ENCODE measurements at regions not wholly inside any gene's neighbourhood (a gene's known extent, or its start where the extent isn't known, plus 50 kb on each side); places are given as distances from the start of the nearest gene placed in this dataset.

DNA sequence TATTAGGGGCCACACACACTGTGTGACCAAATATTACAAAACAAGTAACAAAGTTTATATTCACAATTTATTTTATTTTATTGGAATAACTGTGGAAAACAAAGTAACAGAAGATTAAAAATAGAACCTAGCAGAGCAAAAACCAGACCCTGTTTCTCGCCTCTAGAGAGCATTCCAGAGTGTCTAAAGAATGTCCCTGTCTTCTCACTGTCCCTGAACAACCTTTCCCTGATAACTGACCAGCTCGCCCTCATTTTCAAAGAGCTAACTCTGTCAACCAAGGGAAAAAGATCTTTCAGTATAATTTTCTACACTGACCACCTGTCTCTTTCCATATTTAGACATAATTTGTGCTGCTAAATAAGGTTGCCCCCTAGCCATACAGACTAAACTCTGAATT, 646.9 kb downstream of the USP25 start:
- no peaks in the 10 kb centered on the region for H3K36me3 Mint-ChIP-seq
- 79% methylated on average over 2 of the region's 2 CpGs for WGBS (ENCODE audit: insufficient coverage)
- ChIA-PET CTCF (no interaction called here), POLR2A (no interaction called here)
- Histone ChIP-seq H3K4me1 (ENCODE audit: control insufficient read depth in 1 of 2, extremely low read depth in 1 of 2, insufficient read depth in 2 of 2, low read length in 2 of 2) (no peaks in the 10 kb centered on the region), H3K27me3 (replicated peaks in 1 of 2; ENCODE audit: control insufficient read depth in 2 of 2, extremely low read depth in 1 of 2, insufficient read depth in 2 of 2, low read length in 1 of 2) (no peaks in the 10 kb centered on the region), H3K9me3 (no peaks in the 10 kb centered on the region), H3K4me3 (ENCODE audit: control insufficient read depth in 1 of 2, extremely low read depth in 1 of 2, low read length in 1 of 2) (no peak overlapping the region), H3K27ac (ENCODE audit: low read length) (no peak overlapping the region), H3K36me3 (ENCODE audit: control insufficient read depth in 2 of 2, extremely low read depth in 1 of 2, insufficient read depth in 1 of 2, low read length in 1 of 2) (no peaks in the 10 kb centered on the region)
- H3K4me1 Mint-ChIP-seq = no peaks in the 10 kb centered on the region
- no peak overlapping the region for H3K27ac Mint-ChIP-seq
- DNase-seq (no peak), ATAC-seq (replicated peaks in 1 of 4) (no peak)
- H3K9me3 Mint-ChIP-seq = no peaks in the 10 kb centered on the region
- no peaks in the 10 kb centered on the region for H3K27me3 Mint-ChIP-seq
- no peak overlapping the region for H3K4me3 Mint-ChIP-seq

GRCh38 chr21:16377120-16377658, 647.4 kb downstream of the USP25 start:
- Histone ChIP-seq H3K4me1 (ENCODE audit: control insufficient read depth in 1 of 2, extremely low read depth in 1 of 2, insufficient read depth in 2 of 2, low read length in 2 of 2) (no peaks in the 10 kb centered on the region), H3K4me3 (ENCODE audit: control insufficient read depth in 1 of 2, extremely low read depth in 1 of 2, low read length in 1 of 2) (no peak overlapping the region), H3K27ac (ENCODE audit: low read length) (no peak overlapping the region), H3K36me3 (ENCODE audit: control insufficient read depth in 2 of 2, extremely low read depth in 1 of 2, insufficient read depth in 1 of 2, low read length in 1 of 2) (no peaks in the 10 kb centered on the region), H3K27me3 (replicated peaks in 1 of 2; ENCODE audit: control insufficient read depth in 2 of 2, extremely low read depth in 1 of 2, insufficient read depth in 2 of 2, low read length in 1 of 2) (no peaks in the 10 kb centered on the region), H3K9me3 (no peaks in the 10 kb centered on the region)
- Mint-ChIP-seq H3K4me1 (no peaks in the 10 kb centered on the region), H3K27ac (no peak overlapping the region), H3K4me3 (no peak overlapping the region), H3K36me3 (no peaks in the 10 kb centered on the region), H3K9me3 (no peaks in the 10 kb centered on the region), H3K27me3 (no peaks in the 10 kb centered on the region)
- DNase-seq = no peak
- POLR2A ChIA-PET = no interaction called here
- CTCF ChIA-PET = no interaction called here
- 72% methylated on average over 3 of the region's 6 CpGs for WGBS (ENCODE audit: insufficient coverage)
- no peak for ATAC-seq (replicated peaks in 1 of 4)

DNA sequence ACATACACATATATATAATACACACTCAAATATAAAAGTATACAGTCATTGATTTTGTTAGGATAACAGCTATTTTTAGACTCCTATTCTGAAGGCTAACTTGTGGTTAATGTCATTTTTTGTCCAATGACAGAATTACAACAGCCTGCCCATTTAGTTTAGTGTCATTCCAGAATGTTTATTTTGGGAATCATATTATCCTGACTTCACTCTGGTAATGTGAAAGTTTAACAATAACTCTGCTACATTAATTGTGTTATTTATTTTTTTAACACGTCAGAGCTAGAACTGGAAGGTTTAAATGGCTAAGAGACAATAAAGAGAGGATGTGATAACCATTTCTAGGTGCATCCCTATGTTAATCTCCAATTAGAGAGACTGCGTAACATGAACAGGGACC, 648.1 kb downstream of the USP25 start:
- DNase-seq (no peak), ATAC-seq (replicated peaks in 1 of 4) (no peak)
- CTCF ChIA-PET = no interaction called here
- H3K9me3 ChIP-seq = no peaks in the 10 kb centered on the region
- H3K36me3 Mint-ChIP-seq = no peaks in the 10 kb centered on the region
- H3K36me3 ChIP-seq (ENCODE audit: control insufficient read depth in 2 of 2, extremely low read depth in 1 of 2, insufficient read depth in 1 of 2, low read length in 1 of 2) = no peaks in the 10 kb centered on the region
- H3K27ac ChIP-seq (ENCODE audit: low read length) = no peak overlapping the region
- H3K4me3 Mint-ChIP-seq = no peak overlapping the region
- H3K27me3 ChIP-seq (replicated peaks in 1 of 2; ENCODE audit: control insufficient read depth in 2 of 2, extremely low read depth in 1 of 2, insufficient read depth in 2 of 2, low read length in 1 of 2) = no peaks in the 10 kb centered on the region
- H3K27me3 Mint-ChIP-seq = no peaks in the 10 kb centered on the region
- POLR2A ChIA-PET = no interaction called here
- no peaks in the 10 kb centered on the region for H3K9me3 Mint-ChIP-seq
- H3K4me3 ChIP-seq (ENCODE audit: control insufficient read depth in 1 of 2, extremely low read depth in 1 of 2, low read length in 1 of 2) = no peak overlapping the region
- WGBS (ENCODE audit: insufficient coverage) = no CpG with 5 or more reads among the region's 2 CpGs
- no peaks in the 10 kb centered on the region for H3K4me1 ChIP-seq (ENCODE audit: control insufficient read depth in 1 of 2, extremely low read depth in 1 of 2, insufficient read depth in 2 of 2, low read length in 2 of 2)
- no peaks in the 10 kb centered on the region for H3K4me1 Mint-ChIP-seq
- no peak overlapping the region for H3K27ac Mint-ChIP-seq

- Mint-ChIP-seq H3K4me3 (no peak overlapping the region), H3K27me3 (no peaks in the 10 kb centered on the region), H3K36me3 (no peaks in the 10 kb centered on the region), H3K9me3 (no peaks in the 10 kb centered on the region), H3K4me1 (no peaks in the 10 kb centered on the region), H3K27ac (no peak overlapping the region)
- POLR2A ChIA-PET = no interaction called here
- DNase-seq (no peak), ATAC-seq (replicated peaks in 1 of 4) (no peak)
- Histone ChIP-seq H3K4me1 (ENCODE audit: control insufficient read depth in 1 of 2, extremely low read depth in 1 of 2, insufficient read depth in 2 of 2, low read length in 2 of 2) (no peaks in the 10 kb centered on the region), H3K4me3 (ENCODE audit: control insufficient read depth in 1 of 2, extremely low read depth in 1 of 2, low read length in 1 of 2) (no peak overlapping the region), H3K9me3 (no peaks in the 10 kb centered on the region), H3K27ac (ENCODE audit: low read length) (no peak overlapping the region), H3K36me3 (ENCODE audit: control insufficient read depth in 2 of 2, extremely low read depth in 1 of 2, insufficient read depth in 1 of 2, low read length in 1 of 2) (no peaks in the 10 kb centered on the region), H3K27me3 (replicated peaks in 1 of 2; ENCODE audit: control insufficient read depth in 2 of 2, extremely low read depth in 1 of 2, insufficient read depth in 2 of 2, low read length in 1 of 2) (no peaks in the 10 kb centered on the region)
- CTCF ChIA-PET = no interaction called here
- 88% methylated on average over 1 of the region's 3 CpGs for WGBS (ENCODE audit: insufficient coverage)
Observed at GRCh38 chr21:16378525-16378924, 648.7 kb downstream of the USP25 start.

DNA sequence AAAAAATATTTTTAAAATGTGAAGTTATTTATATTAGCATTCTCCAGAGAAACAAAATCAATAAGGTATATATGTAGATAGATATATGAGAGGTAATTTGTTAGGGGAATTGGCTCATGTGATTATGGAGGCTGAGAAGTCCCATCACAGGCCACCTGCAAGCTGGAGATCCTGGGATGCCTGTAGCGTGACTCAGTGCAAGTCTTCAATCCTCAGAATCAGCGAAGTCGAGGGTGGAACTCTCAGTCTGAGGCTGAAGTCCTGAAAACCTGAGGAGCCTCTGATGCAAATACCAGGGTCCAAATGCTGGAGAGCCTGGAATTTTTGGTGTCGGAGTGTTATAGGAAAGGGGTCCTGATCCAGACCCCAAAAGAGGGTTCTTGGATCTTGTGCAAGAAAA, 658.5 kb downstream of the USP25 start:
- POLR2A ChIA-PET = no interaction called here
- Mint-ChIP-seq H3K27ac (no peak overlapping the region), H3K4me1 (no peaks in the 10 kb centered on the region), H3K4me3 (no peak overlapping the region), H3K9me3 (peaks cover 3 to 16% (median 5%) of the 10 kb centered on the region in 3 donors), H3K27me3 (no peaks in the 10 kb centered on the region), H3K36me3 (no peaks in the 10 kb centered on the region)
- ATAC-seq (replicated peaks in 1 of 4) (no peak), DNase-seq (no peak)
- Histone ChIP-seq H3K4me1 (ENCODE audit: control insufficient read depth in 1 of 2, extremely low read depth in 1 of 2, insufficient read depth in 2 of 2, low read length in 2 of 2) (no peaks in the 10 kb centered on the region), H3K27ac (ENCODE audit: low read length) (no peak overlapping the region), H3K36me3 (ENCODE audit: control insufficient read depth in 2 of 2, extremely low read depth in 1 of 2, insufficient read depth in 1 of 2, low read length in 1 of 2) (no peaks in the 10 kb centered on the region), H3K4me3 (ENCODE audit: control insufficient read depth in 1 of 2, extremely low read depth in 1 of 2, low read length in 1 of 2) (no peak overlapping the region), H3K27me3 (replicated peaks in 1 of 2; ENCODE audit: control insufficient read depth in 2 of 2, extremely low read depth in 1 of 2, insufficient read depth in 2 of 2, low read length in 1 of 2) (no peaks in the 10 kb centered on the region), H3K9me3 (no peaks in the 10 kb centered on the region)
- CTCF ChIA-PET = interaction anchor here in 1 of 2 donors (0.7 kb wide), 1 partner anchor 58 kb away, joined by 3 read pairs; no protein-coding TSS in a partner anchor
- WGBS (ENCODE audit: insufficient coverage) = 88% methylated on average over 4 of the region's 4 CpGs

- H3K27ac ChIP-seq (ENCODE audit: low read length) = no peak overlapping the region
- H3K9me3 ChIP-seq = no peaks in the 10 kb centered on the region
- no peaks in the 10 kb centered on the region for H3K36me3 ChIP-seq (ENCODE audit: control insufficient read depth in 2 of 2, extremely low read depth in 1 of 2, insufficient read depth in 1 of 2, low read length in 1 of 2)
- H3K27me3 ChIP-seq (replicated peaks in 1 of 2; ENCODE audit: control insufficient read depth in 2 of 2, extremely low read depth in 1 of 2, insufficient read depth in 2 of 2, low read length in 1 of 2) = no peaks in the 10 kb centered on the region
- ATAC-seq (replicated peaks in 1 of 4) (no peak), DNase-seq (no peak)
- no peak overlapping the region for H3K27ac Mint-ChIP-seq
- no peaks in the 10 kb centered on the region for H3K27me3 Mint-ChIP-seq
- ChIA-PET CTCF (interaction anchor here in 1 of 2 donors (0.7 kb wide), 1 partner anchor 57 kb away, joined by 3 read pairs; no protein-coding TSS in a partner anchor), POLR2A (no interaction called here)
- no peaks in the 10 kb centered on the region for H3K4me1 ChIP-seq (ENCODE audit: control insufficient read depth in 1 of 2, extremely low read depth in 1 of 2, insufficient read depth in 2 of 2, low read length in 2 of 2)
- H3K36me3 Mint-ChIP-seq = no peaks in the 10 kb centered on the region
- no peak overlapping the region for H3K4me3 ChIP-seq (ENCODE audit: control insufficient read depth in 1 of 2, extremely low read depth in 1 of 2, low read length in 1 of 2)
- H3K9me3 Mint-ChIP-seq = peaks cover 3 to 16% (median 5%) of the 10 kb centered on the region in 3 donors
- no peaks in the 10 kb centered on the region for H3K4me1 Mint-ChIP-seq
- no CpG with 5 or more reads among the region's 2 CpGs for WGBS (ENCODE audit: insufficient coverage)
- no peak overlapping the region for H3K4me3 Mint-ChIP-seq
Observed at GRCh38 chr21:16388911-16389560, 659.3 kb downstream of the USP25 start.

DNA sequence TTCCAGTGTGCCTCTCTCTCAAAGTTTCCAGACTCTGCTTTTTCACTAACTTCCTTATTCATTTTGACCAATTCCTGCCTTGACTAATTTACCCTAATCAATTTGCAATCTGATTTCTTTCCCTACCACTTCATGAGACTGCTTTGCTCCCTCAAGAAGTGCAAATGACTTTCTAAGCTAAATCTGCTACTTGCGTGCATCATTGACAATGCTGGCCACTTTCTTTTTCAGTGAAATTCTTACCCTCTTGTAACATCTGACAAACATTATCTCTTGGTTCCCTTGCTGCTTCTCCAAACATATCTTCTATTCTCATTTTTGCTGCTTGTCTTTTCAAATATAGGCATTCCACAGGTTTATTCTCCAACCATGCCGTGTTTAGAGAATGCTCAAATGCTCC, 659.9 kb downstream of the USP25 start:
- 79% methylated on average over 2 of the region's 2 CpGs for WGBS (ENCODE audit: insufficient coverage)
- Mint-ChIP-seq H3K27ac (no peak overlapping the region), H3K27me3 (no peaks in the 10 kb centered on the region)

More for the DNA sequence above, 659.9 kb downstream of the USP25 start:
- H3K27ac ChIP-seq (ENCODE audit: low read length) = no peak overlapping the region
- no peaks in the 10 kb centered on the region for H3K9me3 ChIP-seq
- H3K36me3 ChIP-seq (ENCODE audit: control insufficient read depth in 2 of 2, extremely low read depth in 1 of 2, insufficient read depth in 1 of 2, low read length in 1 of 2) = no peaks in the 10 kb centered on the region
- CTCF ChIA-PET = no interaction called here
- ATAC-seq (replicated peaks in 1 of 4) (no peak), DNase-seq (no peak)
- peaks cover 3 to 16% (median 5%) of the 10 kb centered on the region in 3 donors for H3K9me3 Mint-ChIP-seq
- no peaks in the 10 kb centered on the region for H3K4me1 ChIP-seq (ENCODE audit: control insufficient read depth in 1 of 2, extremely low read depth in 1 of 2, insufficient read depth in 2 of 2, low read length in 2 of 2)
- H3K27me3 ChIP-seq (replicated peaks in 1 of 2; ENCODE audit: control insufficient read depth in 2 of 2, extremely low read depth in 1 of 2, insufficient read depth in 2 of 2, low read length in 1 of 2) = no peaks in the 10 kb centered on the region
- no peak overlapping the region for H3K4me3 ChIP-seq (ENCODE audit: control insufficient read depth in 1 of 2, extremely low read depth in 1 of 2, low read length in 1 of 2)
- no peak overlapping the region for H3K4me3 Mint-ChIP-seq
- POLR2A ChIA-PET = no interaction called here
- H3K36me3 Mint-ChIP-seq = no peaks in the 10 kb centered on the region
- H3K4me1 Mint-ChIP-seq = no peaks in the 10 kb centered on the region

All from T-cell (primary cell).